AG09309 (cell line): ENCODE measurements at regions not wholly inside any gene's neighbourhood (a gene's known extent, or its start where the extent isn't known, plus 50 kb on each side); places are given as distances from the start of the nearest gene placed in this dataset.

Experiments used
- DNase-seq: peaks from one replicate; pipeline ENCODE4 v3.0.0-alpha.2; 2010; ENCODE audit warnings: low read depth
- H3K4me3 ChIP-seq: 2 replicates; pipeline ENCODE4 v1.5.1; 2011; ENCODE audit warnings: mild to moderate bottlenecking, low read depth, low read length, moderate library complexity; ENCODE audit not compliant: control insufficient read depth
- TF ChIP-seq, protein P1 (sequence below): IDR thresholded peaks from 2 replicates; pipeline ENCODE4 v1.5.1; 2011; ENCODE audit warnings: mild to moderate bottlenecking, low read depth, low read length, inconsistent platforms; ENCODE audit not compliant: insufficient read depth, control insufficient read depth; ENCODE audit errors: missing control alignments

DNA sequence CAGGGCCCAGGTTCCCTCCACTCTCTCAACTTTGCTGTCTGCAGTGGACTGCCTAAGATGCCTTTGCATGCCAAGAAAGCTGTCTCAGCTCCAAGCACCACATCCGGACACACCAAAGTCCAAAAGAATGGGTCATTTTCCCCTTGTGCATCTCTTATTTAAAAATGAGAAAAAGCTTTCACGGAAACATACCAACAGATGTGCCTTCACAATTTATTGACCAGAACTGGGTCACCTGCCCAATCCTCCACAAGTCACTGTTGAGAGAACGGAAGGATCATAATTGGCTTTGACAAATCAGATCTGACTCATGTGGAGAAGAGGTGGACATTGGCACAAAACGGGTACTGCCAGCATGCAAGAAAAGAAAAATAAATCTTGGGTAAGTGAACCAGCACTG lies 258.3 kb downstream of the SNX13 start:
- no peak for DNase-seq
- no peak overlapping the region for H3K4me3 ChIP-seq
- TF ChIP-seq, protein P1, sequence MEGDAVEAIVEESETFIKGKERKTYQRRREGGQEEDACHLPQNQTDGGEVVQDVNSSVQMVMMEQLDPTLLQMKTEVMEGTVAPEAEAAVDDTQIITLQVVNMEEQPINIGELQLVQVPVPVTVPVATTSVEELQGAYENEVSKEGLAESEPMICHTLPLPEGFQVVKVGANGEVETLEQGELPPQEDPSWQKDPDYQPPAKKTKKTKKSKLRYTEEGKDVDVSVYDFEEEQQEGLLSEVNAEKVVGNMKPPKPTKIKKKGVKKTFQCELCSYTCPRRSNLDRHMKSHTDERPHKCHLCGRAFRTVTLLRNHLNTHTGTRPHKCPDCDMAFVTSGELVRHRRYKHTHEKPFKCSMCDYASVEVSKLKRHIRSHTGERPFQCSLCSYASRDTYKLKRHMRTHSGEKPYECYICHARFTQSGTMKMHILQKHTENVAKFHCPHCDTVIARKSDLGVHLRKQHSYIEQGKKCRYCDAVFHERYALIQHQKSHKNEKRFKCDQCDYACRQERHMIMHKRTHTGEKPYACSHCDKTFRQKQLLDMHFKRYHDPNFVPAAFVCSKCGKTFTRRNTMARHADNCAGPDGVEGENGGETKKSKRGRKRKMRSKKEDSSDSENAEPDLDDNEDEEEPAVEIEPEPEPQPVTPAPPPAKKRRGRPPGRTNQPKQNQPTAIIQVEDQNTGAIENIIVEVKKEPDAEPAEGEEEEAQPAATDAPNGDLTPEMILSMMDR, result no peak

DNA sequence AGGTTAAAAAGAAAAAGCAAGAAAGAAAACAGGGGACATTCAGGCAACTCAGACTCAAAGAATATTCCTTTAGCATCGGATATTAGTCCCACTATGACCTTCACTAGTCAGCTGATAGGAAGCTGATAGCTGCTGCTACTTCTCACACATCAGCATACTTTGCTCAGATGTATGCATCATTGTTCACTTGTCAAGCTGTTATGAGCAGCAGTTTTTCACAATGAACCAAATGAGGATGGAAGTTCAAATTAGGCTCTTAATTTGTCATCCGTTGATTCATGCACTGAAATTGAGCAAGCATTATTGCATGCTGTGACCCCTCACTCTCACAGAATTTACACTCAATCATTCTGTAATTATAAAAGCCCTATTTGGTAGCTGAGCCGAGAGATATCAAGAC lies 257.7 kb downstream of the SNX13 start:
- TF ChIP-seq, protein P1, result no peak
- no peak overlapping the region for H3K4me3 ChIP-seq
- no peak for DNase-seq

DNA sequence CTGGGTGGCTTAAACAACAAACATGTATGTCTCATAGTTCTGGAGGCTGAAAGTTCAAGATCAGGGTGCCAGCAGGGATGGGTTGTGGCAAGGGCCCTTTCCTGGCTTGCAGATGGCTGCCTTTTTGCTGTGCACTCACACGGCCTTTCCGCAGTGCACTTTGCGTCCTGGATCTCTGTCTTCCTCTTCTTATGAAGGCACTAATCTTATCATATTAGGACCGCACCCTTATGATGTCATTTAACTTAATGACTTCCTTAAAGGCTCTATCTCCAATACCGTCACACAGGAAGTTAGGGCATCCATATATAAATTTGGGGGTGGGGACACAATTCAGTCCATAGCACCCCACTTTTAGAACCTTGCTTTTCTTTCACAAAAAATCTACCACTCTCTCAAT lies 255.2 kb downstream of the SNX13 start:
- TF ChIP-seq, protein P1, result no peak
- no peak for DNase-seq
- no peak overlapping the region for H3K4me3 ChIP-seq

DNA sequence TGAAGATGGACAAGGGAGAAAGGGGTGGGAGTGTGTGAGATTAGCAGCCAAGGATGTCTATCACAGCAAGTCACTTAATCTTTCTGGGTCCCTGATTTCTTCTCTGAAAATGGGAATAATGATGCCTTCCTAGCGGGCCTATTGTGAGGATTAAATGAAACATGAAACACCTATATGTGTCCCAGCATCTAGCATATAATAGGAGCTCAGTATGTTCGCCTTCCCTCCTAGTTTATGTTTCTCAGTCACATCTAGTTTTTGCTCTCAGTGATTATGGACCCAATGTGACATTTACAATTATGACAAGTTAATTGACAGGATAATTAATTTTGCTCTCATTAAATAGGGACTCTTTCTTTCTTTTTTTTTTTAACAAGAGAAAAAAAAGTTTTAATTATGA lies 252.9 kb downstream of the SNX13 start:
- DNase-seq, result no peak
- H3K4me3 ChIP-seq, result no peak overlapping the region
- TF ChIP-seq, protein P1, result no peak

DNA sequence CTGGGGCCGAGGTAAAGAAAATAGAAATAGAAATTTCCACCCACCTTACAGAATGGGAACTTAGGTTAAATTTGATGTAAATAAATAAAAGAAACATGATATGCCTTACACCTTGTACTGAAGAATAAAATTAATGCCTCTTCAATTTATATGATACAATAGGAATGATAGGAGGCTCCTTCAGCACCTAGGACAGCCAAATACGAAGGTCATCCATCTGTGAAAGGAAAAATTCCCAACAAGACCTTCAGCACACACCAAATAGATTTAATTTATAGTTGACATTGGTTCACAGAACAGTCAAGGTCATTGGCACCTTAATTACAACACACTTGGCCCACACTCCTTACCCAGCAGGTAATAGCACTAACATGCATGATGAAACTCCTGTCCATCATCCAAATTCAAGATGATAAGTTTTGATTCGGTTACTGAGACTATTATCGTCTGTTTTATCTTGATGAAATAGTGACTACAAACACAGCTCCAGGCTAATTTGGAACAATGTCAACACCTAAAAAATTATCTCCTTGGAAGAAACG lies 250.9 kb downstream of the SNX13 start:
- DNase-seq, result no peak
- no peak overlapping the region for H3K4me3 ChIP-seq
- TF ChIP-seq, protein P1, result no peak

DNA sequence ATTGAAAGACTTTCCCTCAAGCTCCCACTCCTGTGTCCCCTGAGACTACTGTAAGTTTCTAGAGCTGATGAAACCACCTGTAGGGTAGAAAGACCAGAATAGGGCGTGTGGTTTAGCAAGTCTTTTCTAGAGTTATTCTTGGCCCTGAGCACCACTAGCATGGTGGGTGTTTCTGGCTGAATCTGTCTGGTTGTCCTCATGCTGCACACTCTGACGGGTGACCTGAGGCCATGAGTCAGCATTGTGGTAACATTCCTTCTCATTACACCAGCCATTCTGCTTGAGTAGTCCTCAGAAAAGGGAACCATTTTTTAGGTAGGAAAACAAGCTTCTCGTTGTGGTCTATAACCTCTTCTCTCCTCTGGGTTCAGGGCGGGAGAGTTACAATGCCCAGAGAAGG lies 250.3 kb downstream of the SNX13 start:
- TF ChIP-seq, protein P1, result no peak
- peak; percentile 91 for DNase-seq
- H3K4me3 ChIP-seq, result no peak overlapping the region

DNA sequence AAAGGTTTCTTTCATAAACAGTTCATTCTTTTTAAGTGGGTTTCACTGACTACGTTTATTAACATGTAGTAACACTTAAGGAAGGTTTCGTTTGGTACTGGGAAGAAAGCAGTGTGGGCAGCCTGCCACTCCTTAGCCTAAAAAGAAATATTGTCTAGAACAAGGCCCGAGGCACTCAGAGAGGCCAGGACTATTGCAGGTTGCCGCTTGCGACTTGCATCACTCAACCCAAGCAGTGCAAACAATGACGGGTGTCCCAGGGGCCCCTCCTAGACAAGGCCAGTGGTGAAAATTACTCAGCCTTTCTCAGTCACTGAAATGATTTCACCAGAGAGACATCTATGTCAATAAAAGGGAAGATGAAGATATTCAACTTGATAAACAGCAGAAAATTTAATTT lies 243.9 kb downstream of the SNX13 start:
- H3K4me3 ChIP-seq, result no peak overlapping the region
- peak; percentile 97 for DNase-seq
- TF ChIP-seq, protein P1, result no peak
